HG03439 (cell line): ENCODE measurements at regions not wholly inside any gene's neighbourhood (a gene's known extent, or its start where the extent isn't known, plus 50 kb on each side); places are given as distances from the start of the nearest gene placed in this dataset.

ENCODE experiments used
- ATAC-seq: cut with Tn5 transposase; IDR thresholded peaks from one replicate; pipeline ENCODE4 v1.9.1; 2021; ENCODE audit warnings: mild to moderate bottlenecking, moderate library complexity; ENCODE audit not compliant: unreplicated experiment

- no peak for ATAC-seq
Observed at GRCh38 chr10:65544756-65545155, 1381.1 kb upstream of the LRRTM3 start.

- ATAC-seq = no peak
Observed at GRCh38 chr10:65548001-65548400, 1377.8 kb upstream of the LRRTM3 start.

- ATAC-seq = no peak
Observed at GRCh38 chr10:65550761-65551160, 1375.1 kb upstream of the LRRTM3 start.

- no peak for ATAC-seq
Observed at GRCh38 chr10:65555192-65555591, 1370.6 kb upstream of the LRRTM3 start.

- ATAC-seq = no peak
Observed at GRCh38 chr10:65556006-65556405, 1369.8 kb upstream of the LRRTM3 start.

GRCh38 chr10:65559369-65559768, 1366.5 kb upstream of the LRRTM3 start:
- ATAC-seq = no peak

- no peak for ATAC-seq
Observed at GRCh38 chr10:65565246-65565645, 1360.6 kb upstream of the LRRTM3 start.

- ATAC-seq = no peak
Observed at GRCh38 chr10:65566906-65567305, 1358.9 kb upstream of the LRRTM3 start.

GRCh38 chr10:65570143-65571010, 1355.5 kb upstream of the LRRTM3 start:
- ATAC-seq = no peak

- ATAC-seq = no peak
Observed at GRCh38 chr10:65571011-65571570, 1354.7 kb upstream of the LRRTM3 start.

- no peak for ATAC-seq
Observed at GRCh38 chr10:65581426-65582026, 1344.3 kb upstream of the LRRTM3 start.

GRCh38 chr10:65602182-65602865, 1323.5 kb upstream of the LRRTM3 start:
- ATAC-seq = no peak

- ATAC-seq = no peak
Observed at GRCh38 chr10:65611592-65611991, 1314.2 kb upstream of the LRRTM3 start.

- no peak for ATAC-seq
Observed at GRCh38 chr10:65614956-65615565, 1310.8 kb upstream of the LRRTM3 start.

- ATAC-seq = no peak
Observed at GRCh38 chr10:65618126-65618525, 1307.7 kb upstream of the LRRTM3 start.

- ATAC-seq = no peak
Observed at GRCh38 chr10:65620404-65621048, 1305.3 kb upstream of the LRRTM3 start.

- ATAC-seq = no peak
Observed at GRCh38 chr10:65622608-65623007, 1303.2 kb upstream of the LRRTM3 start.

- ATAC-seq = no peak
Observed at GRCh38 chr10:65628493-65629139, 1297.2 kb upstream of the LRRTM3 start.

- no peak for ATAC-seq
Observed at GRCh38 chr10:65660006-65660405, 1265.8 kb upstream of the LRRTM3 start.

- ATAC-seq = no peak
Observed at GRCh38 chr10:65670087-65670486, 1255.7 kb upstream of the LRRTM3 start.
